ENCODE measurements at regions not wholly inside any gene's neighbourhood (a gene's known extent, or its start where the extent isn't known, plus 50 kb on each side); places are given as distances from the start of the nearest gene placed in this dataset.

DNA sequence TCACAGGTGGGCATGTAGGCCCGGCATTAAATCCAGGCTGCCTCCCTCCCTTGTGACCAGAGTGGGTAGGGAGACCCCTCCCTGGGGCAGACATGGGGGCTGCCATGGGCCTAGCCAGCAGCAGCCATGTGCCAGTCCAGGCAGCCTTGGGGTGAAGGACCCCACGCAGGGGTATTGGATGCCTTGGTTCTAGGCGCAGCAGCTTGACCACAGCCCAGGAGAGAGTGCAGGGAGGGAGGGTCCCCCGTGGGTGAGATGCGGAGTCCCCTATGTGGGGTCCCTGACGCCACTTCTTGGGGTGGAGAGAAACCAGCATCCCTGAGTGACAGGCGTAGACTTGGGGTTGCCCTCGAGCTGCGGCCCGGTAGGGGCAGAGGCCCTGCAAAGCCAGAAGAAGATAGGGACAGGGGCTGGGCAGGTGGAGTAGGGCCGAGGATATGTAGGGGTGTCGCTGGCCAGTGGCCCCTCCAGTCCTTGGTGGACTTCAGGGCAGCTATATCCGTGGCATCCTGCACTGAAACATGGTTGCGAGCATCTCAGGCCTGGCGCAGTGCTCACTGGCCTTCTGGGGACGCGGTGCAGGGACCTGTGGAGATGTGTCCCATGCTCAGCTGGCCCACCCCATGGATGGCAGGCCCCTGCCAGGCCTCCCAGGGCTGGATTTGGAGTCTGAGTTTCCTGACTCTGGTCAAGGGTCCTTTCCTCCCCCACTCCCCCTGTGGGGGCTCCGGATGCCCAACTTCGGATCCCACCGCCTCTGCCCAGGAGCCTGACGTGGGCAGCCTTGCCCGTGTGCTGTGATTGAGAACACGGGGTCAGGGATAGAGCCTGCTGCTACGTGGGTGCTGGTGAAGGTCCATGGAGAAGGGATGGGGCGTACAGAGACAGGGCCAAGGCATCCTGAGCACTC is 1179.8 kb downstream of the BRD1 start:
- H3K56ac ChIP-seq (ENCODE audit: extremely low read depth, insufficient read depth, low read length), result no peak overlapping the region
- H3K4me3 ChIP-seq (ENCODE audit: insufficient read depth, low read depth, low read length), result no peak overlapping the region
- DNase-seq, result no peak
- POLR2A ChIA-PET (ENCODE audit: unreplicated experiment), result no interaction called here
- BruUV-seq (replicated peaks), result no TSS peak
- no peak for ATAC-seq (ENCODE audit: low read depth)
- no peak overlapping the region for H3K18ac ChIP-seq (ENCODE audit: low read depth, low read length)
- no peak for TF ChIP-seq RCOR1 (IDR thresholded peaks at IDR 0.05; ENCODE audit: insufficient replicate concordance, low read length)
- TF ChIP-seq SMC3 (IDR thresholded peaks at IDR 0.05; ENCODE audit: low read depth, low read length), result no peak
- TF ChIP-seq NFE2L2 (IDR thresholded peaks at IDR 0.05; ENCODE audit: low read depth, low read length), result no peak
- no peak for TF ChIP-seq MAZ (IDR thresholded peaks at IDR 0.05; ENCODE audit: borderline replicate concordance, low read depth, low read length)
- no peak for TF ChIP-seq RAD21 (IDR thresholded peaks at IDR 0.05; ENCODE audit: low read length)
- no peak overlapping the region for H4K5ac ChIP-seq (ENCODE audit: low read depth, low read length)
- in situ Hi-C loops (cut with MboI; ENCODE audit: low sequenced_read_pairs), result no loop called here
- no peaks in the 10 kb centered on the region for H3K79me1 ChIP-seq (ENCODE audit: low read depth in 1 of 2, low read length in 2 of 2)
- no peak overlapping the region for H2BK120ac ChIP-seq (ENCODE audit: low read depth, low read length)
- H2BK20ac ChIP-seq (ENCODE audit: low read depth, low read length), result no peak overlapping the region
- H3K36me3 ChIP-seq (ENCODE audit: control insufficient read depth, insufficient read depth, low read length), result no peaks in the 10 kb centered on the region
- 78% methylated on average over 12 of the region's 25 CpGs; no CpG with 5 or more reads in 1 of the 2 experiments for WGBS, 2 experiments (ENCODE audit: extremely low coverage in 2 of 2, insufficient read length in 1 of 2)
- H3K9me3 ChIP-seq (ENCODE audit: control insufficient read depth, insufficient read depth, low read length), result peaks cover 71% of the 10 kb centered on the region
- H2BK5ac ChIP-seq (ENCODE audit: low read depth, low read length, poor library complexity, severe bottlenecking), result no peak overlapping the region
- no peak overlapping the region for H3K4me2 ChIP-seq (ENCODE audit: low read depth, low read length)
- no peaks in the 10 kb centered on the region for H3K27me3 ChIP-seq (ENCODE audit: control insufficient read depth, insufficient read depth, low read length)
- no peak overlapping the region for H3K14ac ChIP-seq (replicated peaks; ENCODE audit: low read depth, low read length)
- H3K9ac ChIP-seq (ENCODE audit: low read depth, low read length), result no peak overlapping the region
- H2AK5ac ChIP-seq (ENCODE audit: low read depth, low read length), result no peak overlapping the region
- H3K9me1 ChIP-seq (ENCODE audit: insufficient read depth, low read length), result no peaks in the 10 kb centered on the region
- no peak overlapping the region for H4K8ac ChIP-seq (ENCODE audit: low read depth in 2 of 2, low read length in 2 of 2)
- H3K27ac ChIP-seq (ENCODE audit: insufficient read depth, low read length), result no peak overlapping the region
- no peak overlapping the region for H2AK9ac ChIP-seq (replicated peaks; ENCODE audit: low read depth, low read length, poor library complexity)
- no peaks in the 10 kb centered on the region for H3K4me1 ChIP-seq (ENCODE audit: control insufficient read depth, insufficient read depth, low read length)
- H2AFZ ChIP-seq (replicated peaks; ENCODE audit: low read length, poor library complexity), result no peak overlapping the region
- no peak overlapping the region for H3K4ac ChIP-seq (ENCODE audit: low read depth, low read length)
- no peak overlapping the region for H4K91ac ChIP-seq (ENCODE audit: insufficient read depth, low read depth, low read length)
- no peak overlapping the region for H3K23ac ChIP-seq (ENCODE audit: low read depth, low read length)
- H4K20me1 ChIP-seq (ENCODE audit: insufficient read depth, low read length), result no peaks in the 10 kb centered on the region
- intact Hi-C loops (cut with micrococcal nuclease), result no loop called here
- CTCF ChIA-PET, result no interaction called here
- dilution Hi-C loops (cut with HindIII; ENCODE audit: low sequenced_read_pairs, unreplicated experiment), result no loop called here
- H2BK15ac ChIP-seq (ENCODE audit: low read depth, low read length), result no peak overlapping the region

Measured in IMR-90 (cell line).